Stromal cell of bone marrow (primary cell): ENCODE measurements at regions not wholly inside any gene's neighbourhood (a gene's known extent, or its start where the extent isn't known, plus 50 kb on each side); places are given as distances from the start of the nearest gene placed in this dataset.
A peak's percentile ranks its signal among the peaks of the same experiment; 100 is the strongest.
"Not testable (repeated sequence)": the region's sequence is repeated elsewhere in the genome, so short reads cannot be mapped to it uniquely, and the experiment has no call there.

Experiments used
- DNase-seq: peaks from one replicate; pipeline ENCODE4 v3.0.0-alpha.2; 2012; ENCODE audit warnings: low read depth

GRCh38 chr14:43697003-43697402 lies 810.1 kb downstream of the FSCB start:
- no peak for DNase-seq

GRCh38 chr14:43692706-43693105 lies 814.4 kb downstream of the FSCB start:
- DNase-seq: no peak

GRCh38 chr14:43687921-43688320 lies 819.2 kb downstream of the FSCB start:
- peak; percentile 18 for DNase-seq

- no peak for DNase-seq
These were observed 829.5 kb downstream of the FSCB start for GRCh38 chr14:43677581-43677980.

GRCh38 chr14:43674273-43674672 lies 832.8 kb downstream of the FSCB start:
- no peak for DNase-seq

- no peak for DNase-seq
These were observed 835.2 kb downstream of the FSCB start for GRCh38 chr14:43671716-43672485.

- DNase-seq: no peak
These were observed 837.7 kb downstream of the FSCB start for GRCh38 chr14:43669355-43669754.

GRCh38 chr14:43665570-43666267 lies 841.4 kb downstream of the FSCB start:
- DNase-seq: no peak

- not testable (repeated sequence) for DNase-seq
These were observed 851.9 kb downstream of the FSCB start for GRCh38 chr14:43655194-43655593.

- no peak for DNase-seq
These were observed 855.2 kb downstream of the FSCB start for GRCh38 chr14:43651896-43652295.

GRCh38 chr14:43651185-43651787 lies 855.8 kb downstream of the FSCB start:
- DNase-seq: no peak

- no peak for DNase-seq
These were observed 857.6 kb downstream of the FSCB start for GRCh38 chr14:43649508-43649907.

GRCh38 chr14:43647302-43647701 lies 859.8 kb downstream of the FSCB start:
- DNase-seq: no peak

GRCh38 chr14:43640718-43641267 lies 866.3 kb downstream of the FSCB start:
- DNase-seq: no peak

- DNase-seq: no peak
These were observed 881.8 kb downstream of the FSCB start for GRCh38 chr14:43625294-43625693.

GRCh38 chr14:43621282-43621681 lies 885.8 kb downstream of the FSCB start:
- no peak for DNase-seq

GRCh38 chr14:43595096-43595772 lies 911.8 kb downstream of the FSCB start:
- no peak for DNase-seq

GRCh38 chr14:43591776-43592175 lies 915.3 kb downstream of the FSCB start:
- DNase-seq: no peak

- no peak for DNase-seq
These were observed 919.9 kb downstream of the FSCB start for GRCh38 chr14:43587183-43587582.

GRCh38 chr14:43579671-43580070 lies 927.4 kb downstream of the FSCB start:
- no peak for DNase-seq

GRCh38 chr14:43568022-43568421 lies 939.1 kb downstream of the FSCB start:
- DNase-seq: no peak

- no peak for DNase-seq
These were observed 958.7 kb downstream of the FSCB start for GRCh38 chr14:43548368-43548767.
